H1 (cell line): ENCODE measurements at regions not wholly inside any gene's neighbourhood (a gene's known extent, or its start where the extent isn't known, plus 50 kb on each side); places are given as distances from the start of the nearest gene placed in this dataset.

ENCODE experiments used
- RBBP5 ChIP-seq: IDR thresholded peaks from 2 replicates; pipeline ENCODE4 v1.7.1; 2012; ENCODE audit warnings: low read depth, mild to moderate bottlenecking, inconsistent platforms, low read length, moderate library complexity, borderline replicate concordance
- TF ChIP-seq, protein P1 (sequence below), 3 experiments: IDR thresholded peaks; 1 replicate in 2 of 3; 2 replicates in 1 of 3; pipeline versions ENCODE4 v1.5.1 to v1.6.1; 2011; ENCODE audit warnings: low read length in 3 of 3, mild to moderate bottlenecking in 3 of 3, inconsistent platforms in 2 of 3, low read depth in 1 of 3, moderate library complexity in 1 of 3; ENCODE audit not compliant: insufficient read depth in 1 of 3; ENCODE audit errors: control extremely low read depth in 1 of 3

DNA sequence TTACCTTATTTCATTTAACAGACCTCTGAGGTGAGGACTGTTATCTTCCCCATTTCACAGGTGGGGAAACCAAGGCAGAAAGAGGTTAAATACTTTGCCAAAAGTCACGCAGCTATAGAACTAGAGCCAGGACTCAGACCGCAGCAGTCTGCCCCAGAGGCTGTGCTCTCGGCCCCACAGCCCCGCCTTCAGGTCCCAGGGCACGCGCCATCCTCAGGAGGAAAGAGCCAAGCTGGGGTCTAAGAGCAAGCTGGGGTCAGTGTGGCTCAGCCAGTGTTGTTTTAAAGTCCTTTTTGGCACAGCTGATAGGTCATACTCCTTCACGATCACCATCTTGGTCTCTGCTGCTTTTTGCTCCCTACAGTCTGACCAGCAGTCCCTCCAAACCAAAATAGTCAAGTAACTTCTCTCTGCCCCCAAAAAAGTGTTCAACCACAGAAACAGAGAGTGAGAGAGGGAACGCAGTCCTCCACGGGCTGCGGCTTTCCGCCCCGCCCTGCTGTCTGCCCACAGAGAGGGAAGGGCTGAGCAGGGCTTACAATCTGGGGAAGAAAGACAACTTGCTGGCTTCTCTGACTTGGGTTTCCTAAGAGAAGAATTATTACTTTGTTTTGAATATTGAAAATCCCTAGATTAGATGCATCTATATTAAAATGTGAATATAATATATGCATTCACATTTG is 137.2 kb upstream of the OPCML start (continued):
- TF ChIP-seq RBBP5 = no peak
- TF ChIP-seq, protein P1, sequence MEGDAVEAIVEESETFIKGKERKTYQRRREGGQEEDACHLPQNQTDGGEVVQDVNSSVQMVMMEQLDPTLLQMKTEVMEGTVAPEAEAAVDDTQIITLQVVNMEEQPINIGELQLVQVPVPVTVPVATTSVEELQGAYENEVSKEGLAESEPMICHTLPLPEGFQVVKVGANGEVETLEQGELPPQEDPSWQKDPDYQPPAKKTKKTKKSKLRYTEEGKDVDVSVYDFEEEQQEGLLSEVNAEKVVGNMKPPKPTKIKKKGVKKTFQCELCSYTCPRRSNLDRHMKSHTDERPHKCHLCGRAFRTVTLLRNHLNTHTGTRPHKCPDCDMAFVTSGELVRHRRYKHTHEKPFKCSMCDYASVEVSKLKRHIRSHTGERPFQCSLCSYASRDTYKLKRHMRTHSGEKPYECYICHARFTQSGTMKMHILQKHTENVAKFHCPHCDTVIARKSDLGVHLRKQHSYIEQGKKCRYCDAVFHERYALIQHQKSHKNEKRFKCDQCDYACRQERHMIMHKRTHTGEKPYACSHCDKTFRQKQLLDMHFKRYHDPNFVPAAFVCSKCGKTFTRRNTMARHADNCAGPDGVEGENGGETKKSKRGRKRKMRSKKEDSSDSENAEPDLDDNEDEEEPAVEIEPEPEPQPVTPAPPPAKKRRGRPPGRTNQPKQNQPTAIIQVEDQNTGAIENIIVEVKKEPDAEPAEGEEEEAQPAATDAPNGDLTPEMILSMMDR (IDR thresholded peaks at IDR 0.05; ENCODE audit: control extremely low read depth in 1 of 3, insufficient read depth in 1 of 3, low read depth in 1 of 3, low read length in 3 of 3) = peak in 1 of 3 experiments; percentile 16; a peak in 1 of 4 replicates
